GM18951 (cell line): ENCODE measurements at regions not wholly inside any gene's neighbourhood (a gene's known extent, or its start where the extent isn't known, plus 50 kb on each side); places are given as distances from the start of the nearest gene placed in this dataset.

Experiments
- POLR2A ChIP-seq: IDR thresholded peaks from 4 replicates; pipeline ENCODE4 v1.6.1; 2011; ENCODE audit warnings: mild to moderate bottlenecking; ENCODE audit not compliant: insufficient read length, insufficient read depth; ENCODE audit errors: extremely low read depth
- in situ Hi-C: fragments of 300-500 bp; cut with MboI; formaldehyde crosslinking; loops from one replicate; pipeline ENCODE4 v1.12.0; 2022; ENCODE audit warnings: low sequenced_read_pairs, mixed read lengths, inconsistent platforms; ENCODE audit not compliant: unreplicated experiment

- in situ Hi-C loops, result no loop called here
Measured at GRCh38 chr3:43215663-43216275, 70.6 kb upstream of the SNRK start.

DNA sequence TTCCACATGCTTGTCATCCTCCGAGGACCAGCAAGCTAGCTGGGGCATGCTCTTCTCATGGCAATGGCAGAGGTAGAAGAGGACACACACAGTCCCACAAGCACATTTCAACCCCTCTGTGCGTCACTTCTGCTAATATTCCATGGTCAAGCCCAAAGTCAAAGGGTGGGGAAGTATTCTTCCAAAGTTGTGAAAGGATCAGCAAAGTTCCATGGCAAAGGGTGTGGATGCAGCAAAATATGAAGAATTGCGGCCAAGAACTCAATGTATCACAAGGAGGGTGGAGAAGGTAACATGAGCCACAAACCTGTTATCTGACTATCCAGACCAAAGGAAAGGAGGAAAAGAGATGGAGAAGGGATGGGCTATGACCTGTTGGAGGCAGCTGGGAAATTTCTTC, 71.2 kb upstream of the SNRK start:
- no peak for TF ChIP-seq POLR2A
- in situ Hi-C loops, result no loop called here

More at GRCh38 chr3:43215663-43216275, 70.6 kb upstream of the SNRK start:
- TF ChIP-seq POLR2A, result no peak

GRCh38 chr3:43214616-43215015, 71.7 kb upstream of the SNRK start:
- in situ Hi-C loops, result no loop called here

DNA sequence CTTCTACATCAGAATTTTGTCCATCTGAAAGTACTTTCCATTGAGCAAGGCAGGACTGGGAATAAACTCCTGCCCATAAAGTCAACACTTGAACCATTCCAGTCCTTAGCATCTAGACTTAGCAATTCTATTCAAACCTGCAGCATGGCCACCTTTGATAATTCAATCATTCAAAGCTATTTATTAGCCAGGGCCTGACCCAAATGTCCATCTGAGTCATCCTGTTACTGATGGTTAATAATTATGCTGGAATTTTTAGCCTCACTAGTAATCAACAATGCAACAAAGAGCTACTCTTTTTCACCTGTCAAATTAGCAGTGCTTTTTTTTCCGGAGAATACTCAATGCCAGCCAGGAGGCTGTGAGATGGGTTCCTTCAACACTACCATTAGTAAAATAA, 72.7 kb upstream of the SNRK start:
- TF ChIP-seq POLR2A, result no peak

More at GRCh38 chr3:43214616-43215015, 71.7 kb upstream of the SNRK start:
- TF ChIP-seq POLR2A, result no peak

GRCh38 chr3:43212914-43213611, 73.3 kb upstream of the SNRK start:
- in situ Hi-C loops, result no loop called here
- no peak for TF ChIP-seq POLR2A

More for the DNA sequence above, 72.7 kb upstream of the SNRK start:
- in situ Hi-C loops, result no loop called here

- TF ChIP-seq POLR2A, result no peak
- in situ Hi-C loops, result no loop called here
Measured at GRCh38 chr3:43211681-43212080, 74.7 kb upstream of the SNRK start.

DNA sequence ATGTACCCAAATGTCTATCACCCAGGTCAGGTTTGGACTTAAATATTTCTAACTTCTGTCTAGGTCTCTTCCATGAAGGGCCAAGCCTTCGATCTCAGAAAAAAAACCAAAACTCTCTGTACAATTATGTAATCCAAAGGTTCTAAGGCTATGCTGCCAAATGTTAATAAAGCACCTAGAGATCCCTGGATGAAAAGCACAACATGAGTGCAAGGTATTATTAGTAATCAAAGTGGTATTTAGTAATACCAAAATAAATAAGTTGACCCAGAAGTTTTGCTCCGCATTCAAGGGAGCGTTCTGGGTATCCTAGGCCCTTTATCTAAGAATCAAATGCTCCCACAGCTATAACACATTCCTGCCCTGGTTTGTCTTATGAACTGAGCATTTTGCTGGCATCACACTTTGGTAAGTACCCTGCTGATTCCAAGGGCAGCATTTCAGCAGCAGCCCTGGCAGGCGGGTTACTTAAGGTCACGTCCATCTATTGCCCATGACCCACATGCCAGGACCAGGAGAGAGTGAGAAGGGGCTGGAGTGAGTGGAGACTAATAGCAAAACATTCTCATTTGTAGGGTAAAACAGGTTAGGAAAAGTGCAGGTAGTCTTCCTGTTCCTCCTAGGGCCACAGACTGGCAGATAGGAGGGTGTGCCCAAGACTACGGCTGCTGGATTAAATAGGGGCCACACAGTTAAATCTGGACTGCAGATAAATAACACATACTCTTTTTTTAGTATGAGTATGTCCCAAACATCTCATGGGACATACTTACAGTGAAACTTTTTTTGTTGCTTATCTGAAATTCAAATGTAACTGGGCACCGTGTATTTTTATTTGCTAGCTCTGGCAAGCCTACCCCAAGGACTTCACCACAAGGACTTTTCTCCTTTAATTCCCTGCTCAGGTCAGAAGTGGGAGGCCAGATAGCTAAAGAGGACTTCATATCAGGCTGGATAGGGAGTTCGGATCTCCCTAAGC, 76.0 kb upstream of the SNRK start:
- no peak for TF ChIP-seq POLR2A
- in situ Hi-C loops, result no loop called here

DNA sequence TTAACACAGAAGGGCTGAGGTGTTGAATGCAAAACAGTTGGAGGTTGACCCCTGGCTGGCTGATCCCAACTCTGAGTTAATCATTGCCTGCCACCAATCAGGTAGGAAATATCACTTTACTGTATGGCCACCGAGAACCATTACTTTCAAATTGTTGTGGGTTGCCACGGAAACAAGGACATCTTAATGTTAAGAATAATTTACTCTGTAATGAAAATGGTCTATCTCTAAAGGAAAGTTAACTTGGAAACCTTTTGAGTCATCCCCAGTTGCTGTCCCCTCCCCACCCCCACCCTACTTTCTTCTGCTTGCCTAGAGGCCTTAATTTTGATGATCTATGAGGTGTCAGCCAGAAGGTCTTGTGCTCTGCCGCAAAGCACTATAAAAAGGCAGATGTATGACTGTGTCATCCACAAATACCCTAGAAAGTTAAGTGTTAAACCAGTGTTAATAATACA, 78.7 kb upstream of the SNRK start:
- no peak for TF ChIP-seq POLR2A
- in situ Hi-C loops, result no loop called here

- in situ Hi-C loops, result no loop called here
- no peak for TF ChIP-seq POLR2A
Measured at GRCh38 chr3:43206632-43207031, 79.7 kb upstream of the SNRK start.

- in situ Hi-C loops, result no loop called here
- no peak for TF ChIP-seq POLR2A
Measured at GRCh38 chr3:43206105-43206504, 80.2 kb upstream of the SNRK start.

GRCh38 chr3:43203022-43203421, 83.3 kb upstream of the SNRK start:
- in situ Hi-C loops, result no loop called here
- TF ChIP-seq POLR2A, result no peak

DNA sequence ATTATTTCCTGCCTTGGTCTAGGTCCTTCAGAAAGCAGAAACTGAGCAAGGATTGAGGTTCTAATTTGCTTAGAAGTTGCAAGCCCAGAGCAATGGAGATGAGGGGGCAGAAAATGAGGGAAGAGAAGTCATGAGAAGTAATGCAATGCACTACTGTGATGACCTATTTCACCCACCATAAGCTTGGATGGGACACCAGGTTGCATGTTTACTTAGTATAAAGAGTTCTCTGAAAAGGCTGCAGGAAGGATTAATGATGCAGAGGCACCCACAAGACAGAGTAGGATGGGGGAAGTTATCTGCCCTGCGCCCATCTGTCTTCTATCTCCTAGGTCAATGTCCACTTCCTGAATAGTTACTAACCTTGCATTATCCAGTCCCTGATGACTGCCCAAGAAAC, 84.8 kb upstream of the SNRK start:
- no peak for TF ChIP-seq POLR2A
- in situ Hi-C loops, result no loop called here

- in situ Hi-C loops, result no loop called here
- TF ChIP-seq POLR2A, result no peak
Measured at GRCh38 chr3:43199645-43200306, 86.6 kb upstream of the SNRK start.
